H9 (cell line): ENCODE measurements at regions not wholly inside any gene's neighbourhood (a gene's known extent, or its start where the extent isn't known, plus 50 kb on each side); places are given as distances from the start of the nearest gene placed in this dataset.
"Not testable (repeated sequence)": the region's sequence is repeated elsewhere in the genome, so short reads cannot be mapped to it uniquely, and the experiment has no call there.

Experiments
- DNase-seq: peaks from one replicate; pipeline ENCODE4 v3.0.0-alpha.2; 2017
- H2AFZ ChIP-seq: one replicate; pipeline ENCODE4 v1.6.1; 2013; ENCODE audit warnings: mild to moderate bottlenecking, low read length, control low read depth, moderate library complexity
- H2AK5ac ChIP-seq: 2 replicates; pipeline ENCODE4 v1.6.1; 2013; ENCODE audit warnings: low read length, control low read depth, mixed read lengths; ENCODE audit not compliant: insufficient read length
- H2BK120ac ChIP-seq: one replicate; pipeline ENCODE4 v1.6.1; 2013; ENCODE audit warnings: low read depth, mild to moderate bottlenecking, low read length, control low read depth, inconsistent platforms; ENCODE audit not compliant: poor library complexity, severe bottlenecking
- H2BK12ac ChIP-seq: 2 replicates; pipeline ENCODE4 v1.6.1; 2013; ENCODE audit warnings: low read length, control low read depth, mixed read lengths, low read depth; ENCODE audit not compliant: insufficient read length
- H2BK15ac ChIP-seq: 2 replicates; pipeline ENCODE4 v1.6.1; 2013; ENCODE audit warnings: low read depth, low read length, control low read depth
- H2BK20ac ChIP-seq: one replicate; pipeline ENCODE4 v1.6.1; 2013; ENCODE audit warnings: low read depth, mild to moderate bottlenecking, low read length, control low read depth, inconsistent platforms; ENCODE audit not compliant: poor library complexity, severe bottlenecking
- H2BK5ac ChIP-seq: 2 replicates; pipeline ENCODE4 v1.6.1; 2013; ENCODE audit warnings: low read length, control low read depth, mixed read lengths; ENCODE audit not compliant: insufficient read length
- H3K14ac ChIP-seq: 2 replicates; pipeline ENCODE4 v1.6.1; 2013; ENCODE audit warnings: low read length, control low read depth; ENCODE audit not compliant: insufficient read depth
- H3K18ac ChIP-seq: 2 replicates; pipeline ENCODE4 v1.6.1; 2013; ENCODE audit warnings: low read depth, mild to moderate bottlenecking, mixed read lengths, low read length, control low read depth; ENCODE audit not compliant: insufficient read length
- H3K23ac ChIP-seq: 2 replicates; pipeline ENCODE4 v1.6.1; 2013; ENCODE audit warnings: low read length, control low read depth, mixed read lengths, low read depth; ENCODE audit not compliant: insufficient read length
- H3K23me2 ChIP-seq: 2 replicates; pipeline ENCODE4 v1.6.1; 2013; ENCODE audit warnings: low read depth, mild to moderate bottlenecking, mixed read lengths, low read length, control low read depth; ENCODE audit not compliant: insufficient read length, poor library complexity, severe bottlenecking
- H3K27ac ChIP-seq: 2 replicates; pipeline ENCODE4 v1.5.1; 2013; ENCODE audit warnings: low read length, control low read depth, mixed read lengths, low read depth; ENCODE audit not compliant: insufficient read length
- H3K27me3 ChIP-seq: 2 replicates; pipeline ENCODE4 v1.6.1; 2013; ENCODE audit warnings: low read length, control low read depth, inconsistent platforms; ENCODE audit not compliant: insufficient read depth
- H3K4ac ChIP-seq: 2 replicates; pipeline ENCODE4 v1.6.1; 2013; ENCODE audit warnings: low read depth, mild to moderate bottlenecking, control low read depth, inconsistent platforms, low read length, moderate library complexity
- H3K4me1 ChIP-seq: 2 replicates; pipeline ENCODE4 v1.6.1; 2013; ENCODE audit warnings: low read length, control low read depth, inconsistent platforms; ENCODE audit not compliant: insufficient read depth
- H3K4me2 ChIP-seq: 2 replicates; pipeline ENCODE4 v1.6.1; 2013; ENCODE audit warnings: low read length, control low read depth, mixed read lengths; ENCODE audit not compliant: insufficient read length, insufficient read depth
- H3K56ac ChIP-seq: 2 replicates; pipeline ENCODE4 v1.6.1; 2013; ENCODE audit warnings: low read depth, mild to moderate bottlenecking, mixed read lengths, low read length, control low read depth; ENCODE audit not compliant: insufficient read length
- H3K79me1 ChIP-seq: 2 replicates; pipeline ENCODE4 v1.6.1; 2013; ENCODE audit warnings: low read depth, mild to moderate bottlenecking, moderate library complexity, low read length, control low read depth, inconsistent platforms; ENCODE audit not compliant: insufficient read depth, poor library complexity, severe bottlenecking
- H3K79me2 ChIP-seq: 2 replicates; pipeline ENCODE4 v1.6.1; 2013; ENCODE audit warnings: low read length, control low read depth, inconsistent platforms; ENCODE audit not compliant: insufficient read depth
- H3K9ac ChIP-seq: 2 replicates; pipeline ENCODE4 v1.6.1; 2013; ENCODE audit warnings: low read length, control low read depth, mixed read lengths; ENCODE audit not compliant: insufficient read length; ENCODE audit errors: extremely low read depth
- H3K9me3 ChIP-seq: one replicate; pipeline ENCODE4 v1.6.1; 2013; ENCODE audit warnings: low read depth, low read length, inconsistent platforms; ENCODE audit not compliant: control insufficient read depth
- H3T11ph ChIP-seq: one replicate; pipeline ENCODE4 v1.6.1; 2013; ENCODE audit warnings: mild to moderate bottlenecking, low read length, control low read depth, inconsistent platforms
- H4K20me1 ChIP-seq: one replicate; pipeline ENCODE4 v1.6.1; 2013; ENCODE audit not compliant: control insufficient read depth, insufficient read length, insufficient read depth
- H4K5ac ChIP-seq: 2 replicates; pipeline ENCODE4 v1.6.1; 2013; ENCODE audit warnings: low read depth, mild to moderate bottlenecking, mixed read lengths, low read length, control low read depth; ENCODE audit not compliant: insufficient read length
- H4K8ac ChIP-seq: replicated peaks from 2 replicates; pipeline ENCODE4 v1.6.1; 2013; ENCODE audit warnings: low read length, control low read depth, mixed read lengths, low read depth; ENCODE audit not compliant: insufficient read length
- H4K91ac ChIP-seq: 2 replicates; pipeline ENCODE4 v1.6.1; 2013; ENCODE audit warnings: low read depth, mild to moderate bottlenecking, moderate library complexity, mixed read lengths, low read length, control low read depth; ENCODE audit not compliant: insufficient read length
- H3K27ac Mint-ChIP-seq, 3 experiments: 2 replicates in 2 of 3; 3 replicates in 1 of 3; pipeline ENCODE4 v1.8.0; 2020 to 2021; ENCODE audit warnings: mixed read lengths in 3 of 3, mild to moderate bottlenecking in 1 of 3, moderate library complexity in 1 of 3
- H3K27me3 Mint-ChIP-seq: 2 replicates; pipeline ENCODE4 v1.8.0; 2021; ENCODE audit warnings: low read depth, mild to moderate bottlenecking, moderate library complexity, mixed read lengths
- H3K36me3 Mint-ChIP-seq, 3 experiments: 2 replicates in 2 of 3; 3 replicates in 1 of 3; pipeline ENCODE4 v1.8.0; 2020 to 2021; ENCODE audit warnings: low read depth in 3 of 3, mixed read lengths in 3 of 3; ENCODE audit not compliant: insufficient read depth in 1 of 3
- H3K4me1 Mint-ChIP-seq, 2 experiments: 2 replicates each; pipeline ENCODE4 v1.8.0; 2020; ENCODE audit warnings: mixed read lengths in 2 of 2
- H3K4me3 Mint-ChIP-seq, 2 experiments: 2 replicates in 1 of 2; 3 replicates in 1 of 2; pipeline ENCODE4 v1.8.0; 2020 to 2021; ENCODE audit warnings: mild to moderate bottlenecking in 2 of 2, mixed read lengths in 2 of 2, moderate library complexity in 1 of 2
- H3K9me3 Mint-ChIP-seq, 2 experiments: 2 replicates in 1 of 2; 3 replicates in 1 of 2; pipeline ENCODE4 v1.8.0; 2020; ENCODE audit warnings: mild to moderate bottlenecking in 2 of 2, mixed read lengths in 2 of 2, moderate library complexity in 1 of 2
- CTCF ChIP-seq: fragments of 200-600 bp; sonication (generic); conservative IDR thresholded peaks from 3 replicates; pipeline ENCODE4 v1.8.0; 2021; ENCODE audit warnings: antibody characterized with exemption, mild to moderate bottlenecking
- WGBS: extraction: QIAGEN DNeasy Blood & Tissue Kit; methylation state at CpG from one replicate; pipeline ENCODE4 v1.1.7; 2013; ENCODE audit warnings: missing lambda C conversion rate, low lambda C conversion rate, mixed read lengths; ENCODE audit not compliant: insufficient read length; ENCODE audit errors: extremely low coverage; 5-methylcytosine and 5-hydroxymethylcytosine counted together

GRCh38 chr14:106170163-106170658 lies 643.8 kb downstream of the TMEM121 start:
- not testable (repeated sequence) for H2AFZ ChIP-seq, H3K79me2 ChIP-seq, H2AK5ac ChIP-seq, H3K23ac ChIP-seq, H3K4me1 Mint-ChIP-seq, H4K5ac ChIP-seq, H2BK20ac ChIP-seq, H2BK120ac ChIP-seq, H4K20me1 ChIP-seq, H3K27me3 Mint-ChIP-seq, H2BK15ac ChIP-seq, H3K4me3 Mint-ChIP-seq, H3K18ac ChIP-seq, H2BK5ac ChIP-seq, H4K91ac ChIP-seq, H3K27ac ChIP-seq, H3K14ac ChIP-seq, DNase-seq, H3K23me2 ChIP-seq, H3K9ac ChIP-seq, H3K4ac ChIP-seq, H3K4me1 ChIP-seq, H3K56ac ChIP-seq, H3T11ph ChIP-seq, H2BK12ac ChIP-seq, H4K8ac ChIP-seq, H3K4me2 ChIP-seq, H3K79me1 ChIP-seq, H3K27me3 ChIP-seq, H3K27ac Mint-ChIP-seq
- peaks cover 18 to 37% (median 25%) of the 10 kb centered on the region in 3 experiments for H3K36me3 Mint-ChIP-seq
- H3K9me3 ChIP-seq = peaks cover 66% of the 10 kb centered on the region
- H3K9me3 Mint-ChIP-seq = peaks cover 80 to 94% of the 10 kb centered on the region in 2 experiments
- WGBS = no CpG with 5 or more reads among the region's 13 CpGs
- TF ChIP-seq CTCF = peak; percentile 39; the same call in 2 of the 3 replicates
